PC-3 (cell line): ENCODE measurements at regions not wholly inside any gene's neighbourhood (a gene's known extent, or its start where the extent isn't known, plus 50 kb on each side); places are given as distances from the start of the nearest gene placed in this dataset.
A peak's percentile ranks its signal among the peaks of the same experiment; 100 is the strongest.

ENCODE experiments used
- ATAC-seq: fragments of 200-7000 bp; cut with Tn5 transposase; 2 replicates; pipeline ENCODE4 v1.9.1; 2020; ENCODE audit warnings: mild to moderate bottlenecking, moderate library complexity
- BruUV-seq: library from RNA; stranded (reverse); fragments of 400-500 nt; replicated peaks from 2 replicates; lab custom pipeline; 2021; lab: Mats Ljungman, UMichigan
- CTCF ChIA-PET: fragments of 300-600 bp; sonication (Branson Sonifier 250); formaldehyde crosslinking; loops from one replicate; lab custom pipeline; 2022; ENCODE audit warnings: antibody characterized with exemption; lab: Charles Lee
- POLR2A ChIA-PET: fragments of 300-600 bp; sonication (Branson Sonifier 250); formaldehyde crosslinking; loops from one replicate; lab custom pipeline; 2022; ENCODE audit warnings: antibody characterized with exemption; ENCODE audit not compliant: unreplicated experiment; lab: Charles Lee
- DNase-seq: peaks from one replicate; pipeline ENCODE4 v3.0.0-alpha.2; 2015
- H2AFZ ChIP-seq: fragments of 300-600 bp; sonication (generic); 2 replicates; pipeline ENCODE4 v1.6.0; 2016; ENCODE audit warnings: antibody characterized with exemption, low read length
- H3F3A ChIP-seq: fragments of 300-600 bp; sonication (generic); one replicate; pipeline ENCODE4 v1.6.0; 2017; ENCODE audit warnings: antibody characterized with exemption, low read length, control low read depth, mild to moderate bottlenecking; ENCODE audit not compliant: unreplicated experiment
- H3K27ac ChIP-seq: fragments of 300-600 bp; sonication (generic); 2 replicates; pipeline ENCODE4 v1.5.1; 2016; ENCODE audit warnings: mild to moderate bottlenecking, low read length
- H3K27me3 ChIP-seq: fragments of 300-600 bp; sonication (generic); 2 replicates; pipeline ENCODE4 v1.6.1; 2016; ENCODE audit warnings: low read length, mixed read lengths
- H3K36me3 ChIP-seq: fragments of 300-600 bp; sonication (generic); 2 replicates; pipeline ENCODE4 v1.6.1; 2016; ENCODE audit warnings: low read depth, mixed run types, low read length, mixed read lengths
- H3K4me1 ChIP-seq: fragments of 300-600 bp; sonication (generic); 2 replicates; pipeline ENCODE4 v1.5.1; 2016; ENCODE audit warnings: low read length; ENCODE audit not compliant: insufficient read depth
- H3K4me2 ChIP-seq: fragments of 300-600 bp; sonication (generic); 2 replicates; pipeline ENCODE4 v1.6.0; 2016; ENCODE audit warnings: low read length
- H3K4me3 ChIP-seq: fragments of 300-600 bp; sonication (generic); 2 replicates; pipeline ENCODE4 v1.5.1; 2016; ENCODE audit warnings: mild to moderate bottlenecking, low read length, mixed read lengths
- H3K79me2 ChIP-seq: fragments of 300-600 bp; sonication (generic); 2 replicates; pipeline ENCODE4 v1.6.1; 2017; ENCODE audit warnings: low read length, mixed read lengths
- H3K9ac ChIP-seq: fragments of 300-600 bp; sonication (generic); 2 replicates; pipeline ENCODE4 v1.6.0; 2016; ENCODE audit warnings: mild to moderate bottlenecking, low read length
- H3K9me2 ChIP-seq: fragments of 300-600 bp; sonication (generic); replicated peaks from 2 replicates; pipeline ENCODE4 v1.6.1; 2016; ENCODE audit warnings: mixed run types, low read length, mixed read lengths
- H3K9me3 ChIP-seq: fragments of 300-600 bp; sonication (generic); 2 replicates; pipeline ENCODE4 v1.6.1; 2016; ENCODE audit warnings: low read length, mixed read lengths
- H4K20me1 ChIP-seq: fragments of 300-600 bp; sonication (generic); 2 replicates; pipeline ENCODE4 v1.6.1; 2016; ENCODE audit warnings: low read length, mixed read lengths
- CTCF ChIP-seq: fragments of 300-600 bp; sonication (generic); conservative IDR thresholded peaks from 2 replicates; pipeline ENCODE4 v1.5.1; 2017; ENCODE audit warnings: antibody characterized with exemption, low read depth, mild to moderate bottlenecking, low read length
- EZH2 ChIP-seq: fragments of 300-600 bp; sonication (generic); IDR thresholded peaks from one replicate; pipeline ENCODE4 v1.6.1; 2017; ENCODE audit warnings: antibody characterized with exemption, mild to moderate bottlenecking, low read length; ENCODE audit not compliant: unreplicated experiment
- EZH2phosphoT487 ChIP-seq: fragments of 300-600 bp; sonication (generic); IDR thresholded peaks from 2 replicates; pipeline ENCODE4 v1.6.1; 2018; ENCODE audit warnings: mild to moderate bottlenecking, antibody characterized with exemption, low read length, borderline replicate concordance
- intact Hi-C: fragments of 100-400 bp; cut with micrococcal nuclease; formaldehyde crosslinking; loops from 2 replicates; pipeline ENCODE4 v1.9.0; 2023

GRCh38 chr16:86662740-86663139 is 84.4 kb downstream of the FOXL1 start:
- ATAC-seq, result no peak
- Histone ChIP-seq H4K20me1 (no peaks in the 10 kb centered on the region), H3K9me3 (no peaks in the 10 kb centered on the region), H3K9me2 (no peaks in the 10 kb centered on the region), H3K4me3 (no peak overlapping the region), H3K4me1 (peaks cover 32% of the 10 kb centered on the region), H2AFZ (no peak overlapping the region), H3K79me2 (no peaks in the 10 kb centered on the region), H3K4me2 (no peak overlapping the region), H3F3A (no peaks in the 10 kb centered on the region), H3K27ac (peak overlapping the region; percentile 99), H3K27me3 (no peaks in the 10 kb centered on the region), H3K36me3 (no peaks in the 10 kb centered on the region), H3K9ac (0 out of 2 replicates have a peak overlapping the region, but pooled peaks have one; percentile 87)
- POLR2A ChIA-PET, result interaction anchor here (0.6 kb wide), 1 partner anchor 86 kb away, joined by 19 read pairs; no protein-coding TSS in a partner anchor
- CTCF ChIA-PET, result no interaction called here
- intact Hi-C loops, result loop anchor here (10.0 kb wide), 1 partner anchor 102 kb away; no protein-coding TSS in a partner anchor
- no TSS peak for BruUV-seq
- no peak for TF ChIP-seq EZH2phosphoT487
- TF ChIP-seq CTCF, result no peak
- TF ChIP-seq EZH2, result no peak
- no peak for DNase-seq

- ChIA-PET POLR2A (interaction anchor here (0.6 to 1.7 kb wide), 4 partner anchors 32 to 942 kb away, joined by 3 to 8 read pairs (median 4); no protein-coding TSS in a partner anchor), CTCF (interaction anchor here (0.7 to 1.5 kb wide), 4 partner anchors 33 to 99 kb away, joined by 3 to 13 read pairs (median 6); no protein-coding TSS in a partner anchor)
- H3K79me2 ChIP-seq, result no peaks in the 10 kb centered on the region
- no peaks in the 10 kb centered on the region for H3K27me3 ChIP-seq
- H3K4me3 ChIP-seq, result no peak overlapping the region
- H3K4me2 ChIP-seq, result peak overlapping the region; percentile 59
- H3K4me1 ChIP-seq, result peaks cover 32% of the 10 kb centered on the region
- peak; percentile 4 for DNase-seq
- TSS peak; percentile 98 for BruUV-seq
- no peaks in the 10 kb centered on the region for H3K9me2 ChIP-seq
- no peaks in the 10 kb centered on the region for H3K9me3 ChIP-seq
- no peaks in the 10 kb centered on the region for H3K36me3 ChIP-seq
- peak overlapping the region; percentile 99 for H3K27ac ChIP-seq
- no peaks in the 10 kb centered on the region for H3F3A ChIP-seq
- no peak; the same call in 1 of the 2 replicates for ATAC-seq
- H4K20me1 ChIP-seq, result no peaks in the 10 kb centered on the region
- no peak for TF ChIP-seq EZH2phosphoT487
- no peak for TF ChIP-seq EZH2
- TF ChIP-seq CTCF, result no peak
- intact Hi-C loops, result loop anchor here (1.0 to 10.0 kb wide), 4 partner anchors 33 to 101 kb away; no protein-coding TSS in a partner anchor
- peak overlapping the region; percentile 87 for H3K9ac ChIP-seq
- no peak overlapping the region for H2AFZ ChIP-seq
These were observed 85.6 kb downstream of the FOXL1 start for GRCh38 chr16:86663685-86664521.
